K562 (cell line): ENCODE measurements at regions not wholly inside any gene's neighbourhood (a gene's known extent, or its start where the extent isn't known, plus 50 kb on each side); places are given as distances from the start of the nearest gene placed in this dataset.

Experiments used
- ATAC-seq: fragments of 200-7000 bp; cut with Tn5 transposase; 3 replicates; pipeline ENCODE4 v1.9.1; 2020; ENCODE audit warnings: moderate library complexity
- BruUV-seq: library from RNA; stranded (reverse); fragments of 400-500 nt; replicated peaks from 2 replicates; lab custom pipeline; 2021; lab: Mats Ljungman, UMichigan
- CTCF ChIA-PET: fragments of 300-600 bp; formaldehyde crosslinking; extraction: SDS; loops from one replicate; lab custom pipeline; 2021; ENCODE audit warnings: low intra/inter-chr PET ratio; lab: Yijun Ruan, JAX
- POLR2A ChIA-PET: fragments of 300-600, 350-650 bp; sonication (Branson Sonifier 250); formaldehyde crosslinking; extraction: SDS; loops from one replicate; lab custom pipeline; 2021; ENCODE audit warnings: antibody characterized with exemption, inconsistent platforms; lab: Yijun Ruan, JAX
- DNase-seq, 4 experiments: peaks; one replicate each; pipeline versions ENCODE4 v3.0.0 to v3.0.0-alpha.2; 2011 to 2018; ENCODE audit warnings: low spot score in 3 of 4, mixed read lengths in 3 of 4; ENCODE audit errors: extremely low read depth in 1 of 4
- FAIRE-seq: peaks from 2 replicates; lab custom pipeline; 2011; peaks lifted over from hg19 to GRCh38; lab: Jason Lieb, UNC
- H2AFZ ChIP-seq: 2 replicates; pipeline ENCODE4 v1.6.0; 2011; ENCODE audit warnings: low read depth, low read length, control low read depth, inconsistent platforms
- H3K27ac ChIP-seq: fragments of 200-600 bp; 3 replicates; pipeline ENCODE4 v1.8.0; 2011; ENCODE audit warnings: low read depth, mild to moderate bottlenecking, control low read depth, inconsistent platforms, low read length, moderate library complexity, mixed read lengths; ENCODE audit errors: extremely low read depth
- H3K27me3 ChIP-seq, 2 experiments: fragments of 300-600 bp in 1 of 2; 2 replicates in 1 of 2; 3 replicates in 1 of 2; pipeline versions ENCODE4 v1.6.0 to v1.8.0; 2011; ENCODE audit warnings: inconsistent platforms in 2 of 2, low read length in 2 of 2, mild to moderate bottlenecking in 1 of 2, mixed read lengths in 1 of 2, moderate library complexity in 1 of 2; ENCODE audit not compliant: control insufficient read depth in 2 of 2, insufficient read depth in 2 of 2
- H3K36me3 ChIP-seq: fragments of 300-600 bp; 3 replicates; pipeline ENCODE4 v1.8.0; 2011; ENCODE audit warnings: mild to moderate bottlenecking, low read length, inconsistent platforms; ENCODE audit not compliant: control insufficient read depth, insufficient read depth
- H3K4me1 ChIP-seq, 2 experiments: fragments of 200-600 bp in 1 of 2; replicated peaks in 1 of 2; 2 replicates in 1 of 2; 3 replicates in 1 of 2; pipeline versions ENCODE4 v1.5.1 to v1.8.0; 2011; ENCODE audit warnings: inconsistent platforms in 2 of 2, low read length in 2 of 2, mild to moderate bottlenecking in 1 of 2, mixed read lengths in 1 of 2, moderate library complexity in 1 of 2; ENCODE audit not compliant: control insufficient read depth in 2 of 2, insufficient read depth in 2 of 2
- H3K4me2 ChIP-seq: 2 replicates; pipeline ENCODE4 v1.6.1; 2011; ENCODE audit warnings: low read length, control low read depth, inconsistent platforms, mixed read lengths; ENCODE audit not compliant: insufficient read depth
- H3K4me3 ChIP-seq: fragments of 200-600 bp; sonication (generic), shearing (Covaris generic); 2 replicates; pipeline ENCODE4 v1.5.1; 2016; ENCODE audit warnings: control low read depth, inconsistent platforms
- H3K79me2 ChIP-seq: fragments of 200-600 bp; 3 replicates; pipeline ENCODE4 v1.8.0; 2011; ENCODE audit warnings: low read length, inconsistent platforms; ENCODE audit not compliant: control insufficient read depth, insufficient read depth
- H3K9ac ChIP-seq, 2 experiments: 2 replicates each; pipeline versions ENCODE4 v1.6.0 to v1.6.1; 2011; ENCODE audit warnings: low read depth in 2 of 2, low read length in 2 of 2, control low read depth in 1 of 2, inconsistent platforms in 1 of 2, mild to moderate bottlenecking in 1 of 2, mixed read lengths in 1 of 2; ENCODE audit not compliant: insufficient read depth in 1 of 2
- H3K9me1 ChIP-seq: one replicate; pipeline ENCODE4 v1.6.0; 2011; ENCODE audit warnings: inconsistent platforms, mild to moderate bottlenecking, low read length, moderate library complexity; ENCODE audit not compliant: control insufficient read depth, insufficient read depth
- H3K9me3 ChIP-seq: replicated peaks from 2 replicates; pipeline ENCODE4 v1.5.1; 2011; ENCODE audit warnings: low read depth, low read length, inconsistent platforms; ENCODE audit not compliant: control insufficient read depth, insufficient read depth
- H4K20me1 ChIP-seq: replicated peaks from 2 replicates; pipeline ENCODE4 v1.6.1; 2011; ENCODE audit warnings: low read length, inconsistent platforms, mixed read lengths; ENCODE audit not compliant: control insufficient read depth, insufficient read depth
- MAFK ChIP-seq: IDR thresholded peaks from 2 replicates; pipeline ENCODE4 v1.6.1; 2011; ENCODE audit warnings: low read length, improper control_type of control experiment
- MTA2 ChIP-seq: fragments of 450-650 bp; IDR thresholded peaks from 2 replicates; pipeline ENCODE4 v1.6.1; 2016; ENCODE audit warnings: low read depth
- SRSF3 ChIP-seq: fragments of 200-400 bp; formaldehyde crosslinking; IDR thresholded peaks from 2 replicates; pipeline ENCODE4 v1.6.1; 2016; ENCODE audit warnings: mild to moderate bottlenecking, low read length, moderate library complexity; ENCODE audit not compliant: insufficient read depth
- WGBS: fragments of 100-300 bp; shearing (Covaris generic); methylation state at CpG from one replicate; pipeline ENCODE4 v1.1.6; 2016; ENCODE audit warnings: low coverage, mixed read lengths; ENCODE audit not compliant: insufficient coverage; ENCODE audit errors: missing lambda C conversion rate; 5-methylcytosine and 5-hydroxymethylcytosine counted together
- in situ Hi-C: fragments of 300-500 bp; cut with MboI; formaldehyde crosslinking; loops from 4 replicates; pipeline ENCODE4 v1.15.0; 2018; ENCODE audit warnings: inconsistent platforms, mixed read lengths
- intact Hi-C: fragments of 100-400 bp; cut with micrococcal nuclease; formaldehyde crosslinking; loops from 2 replicates; pipeline ENCODE4 v1.14.2; 2022
- TF ChIP-seq, protein P1 (sequence below): IDR thresholded peaks from 2 replicates; pipeline ENCODE4 v1.6.1; 2016; ENCODE audit warnings: missing genetic modification characterization, missing compliant biosample characterization
- TF ChIP-seq, protein P2 (sequence below): sonication (generic); formaldehyde crosslinking; IDR thresholded peaks from 2 replicates; pipeline ENCODE4 v1.8.1; 2023; ENCODE audit warnings: missing genetic modification reagents, mild to moderate bottlenecking, borderline replicate concordance

DNA sequence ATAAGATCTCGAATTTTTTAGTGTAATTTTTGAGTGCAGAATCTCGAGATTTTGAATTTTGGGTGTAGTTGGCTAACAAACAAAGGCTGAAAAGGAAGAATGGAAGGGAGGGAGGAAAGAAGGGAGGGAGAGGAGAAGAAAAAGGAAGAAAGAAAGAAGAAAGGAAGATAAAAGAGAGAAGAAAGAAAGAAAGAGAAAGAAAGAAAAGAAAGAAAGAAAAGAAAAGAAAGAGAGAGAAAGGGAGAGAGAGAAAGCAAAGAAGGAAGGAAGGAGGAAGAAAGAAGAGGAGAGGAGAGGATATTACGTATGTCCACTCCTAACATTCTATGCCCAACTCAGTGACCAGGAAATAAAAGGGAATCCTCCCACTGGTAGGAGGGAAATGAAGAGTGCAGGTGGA, 169.6 kb downstream of the TBXT start:
- H3K27ac ChIP-seq, result no peak overlapping the region

More for the DNA sequence above, 169.6 kb downstream of the TBXT start:
- TF ChIP-seq SRSF3, result no peak
- TF ChIP-seq, protein P1, sequence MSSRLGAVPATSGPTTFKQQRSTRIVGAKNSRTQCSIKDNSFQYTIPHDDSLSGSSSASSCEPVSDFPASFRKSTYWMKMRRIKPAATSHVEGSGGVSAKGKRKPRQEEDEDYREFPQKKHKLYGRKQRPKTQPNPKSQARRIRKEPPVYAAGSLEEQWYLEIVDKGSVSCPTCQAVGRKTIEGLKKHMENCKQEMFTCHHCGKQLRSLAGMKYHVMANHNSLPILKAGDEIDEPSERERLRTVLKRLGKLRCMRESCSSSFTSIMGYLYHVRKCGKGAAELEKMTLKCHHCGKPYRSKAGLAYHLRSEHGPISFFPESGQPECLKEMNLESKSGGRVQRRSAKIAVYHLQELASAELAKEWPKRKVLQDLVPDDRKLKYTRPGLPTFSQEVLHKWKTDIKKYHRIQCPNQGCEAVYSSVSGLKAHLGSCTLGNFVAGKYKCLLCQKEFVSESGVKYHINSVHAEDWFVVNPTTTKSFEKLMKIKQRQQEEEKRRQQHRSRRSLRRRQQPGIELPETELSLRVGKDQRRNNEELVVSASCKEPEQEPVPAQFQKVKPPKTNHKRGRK, result peak; percentile 77
- TF ChIP-seq, protein P2, sequence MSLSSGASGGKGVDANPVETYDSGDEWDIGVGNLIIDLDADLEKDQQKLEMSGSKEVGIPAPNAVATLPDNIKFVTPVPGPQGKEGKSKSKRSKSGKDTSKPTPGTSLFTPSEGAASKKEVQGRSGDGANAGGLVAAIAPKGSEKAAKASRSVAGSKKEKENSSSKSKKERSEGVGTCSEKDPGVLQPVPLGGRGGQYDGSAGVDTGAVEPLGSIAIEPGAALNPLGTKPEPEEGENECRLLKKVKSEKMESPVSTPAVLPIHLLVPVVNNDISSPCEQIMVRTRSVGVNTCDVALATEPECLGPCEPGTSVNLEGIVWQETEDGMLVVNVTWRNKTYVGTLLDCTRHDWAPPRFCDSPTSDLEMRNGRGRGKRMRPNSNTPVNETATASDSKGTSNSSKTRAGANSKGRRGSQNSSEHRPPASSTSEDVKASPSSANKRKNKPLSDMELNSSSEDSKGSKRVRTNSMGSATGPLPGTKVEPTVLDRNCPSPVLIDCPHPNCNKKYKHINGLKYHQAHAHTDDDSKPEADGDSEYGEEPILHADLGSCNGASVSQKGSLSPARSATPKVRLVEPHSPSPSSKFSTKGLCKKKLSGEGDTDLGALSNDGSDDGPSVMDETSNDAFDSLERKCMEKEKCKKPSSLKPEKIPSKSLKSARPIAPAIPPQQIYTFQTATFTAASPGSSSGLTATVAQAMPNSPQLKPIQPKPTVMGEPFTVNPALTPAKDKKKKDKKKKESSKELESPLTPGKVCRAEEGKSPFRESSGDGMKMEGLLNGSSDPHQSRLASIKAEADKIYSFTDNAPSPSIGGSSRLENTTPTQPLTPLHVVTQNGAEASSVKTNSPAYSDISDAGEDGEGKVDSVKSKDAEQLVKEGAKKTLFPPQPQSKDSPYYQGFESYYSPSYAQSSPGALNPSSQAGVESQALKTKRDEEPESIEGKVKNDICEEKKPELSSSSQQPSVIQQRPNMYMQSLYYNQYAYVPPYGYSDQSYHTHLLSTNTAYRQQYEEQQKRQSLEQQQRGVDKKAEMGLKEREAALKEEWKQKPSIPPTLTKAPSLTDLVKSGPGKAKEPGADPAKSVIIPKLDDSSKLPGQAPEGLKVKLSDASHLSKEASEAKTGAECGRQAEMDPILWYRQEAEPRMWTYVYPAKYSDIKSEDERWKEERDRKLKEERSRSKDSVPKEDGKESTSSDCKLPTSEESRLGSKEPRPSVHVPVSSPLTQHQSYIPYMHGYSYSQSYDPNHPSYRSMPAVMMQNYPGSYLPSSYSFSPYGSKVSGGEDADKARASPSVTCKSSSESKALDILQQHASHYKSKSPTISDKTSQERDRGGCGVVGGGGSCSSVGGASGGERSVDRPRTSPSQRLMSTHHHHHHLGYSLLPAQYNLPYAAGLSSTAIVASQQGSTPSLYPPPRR (CRISPR knock-in tag), result no peak
- no peak for TF ChIP-seq MTA2
- no peak for TF ChIP-seq MAFK
- Histone ChIP-seq H3K9ac (no peak overlapping the region), H2AFZ (no peak overlapping the region), H3K79me2 (no peaks in the 10 kb centered on the region), H3K36me3 (no peaks in the 10 kb centered on the region), H3K4me1 (no peaks in the 10 kb centered on the region), H3K9me3 (no peaks in the 10 kb centered on the region), H3K27me3 (peaks cover 0 to 19% of the 10 kb centered on the region in 2 experiments; a peak in 3 of 5 replicates), H4K20me1 (no peaks in the 10 kb centered on the region), H3K4me2 (no peak overlapping the region), H3K4me3 (no peak overlapping the region), H3K9me1 (no peaks in the 10 kb centered on the region)
- FAIRE-seq, result no peak
- ATAC-seq, result no peak
- in situ Hi-C loops, result no loop called here
- WGBS, result 0% methylated on average over 3 of the region's 3 CpGs
- CTCF ChIA-PET, result no interaction called here
- no peak for DNase-seq
- no TSS peak for BruUV-seq
- POLR2A ChIA-PET, result no interaction called here
- intact Hi-C loops, result no loop called here
